GM19455 (cell line): ENCODE measurements at regions not wholly inside any gene's neighbourhood (a gene's known extent, or its start where the extent isn't known, plus 50 kb on each side); places are given as distances from the start of the nearest gene placed in this dataset.
A peak's percentile ranks its signal among the peaks of the same experiment; 100 is the strongest.

ENCODE experiments used
- ATAC-seq: cut with Tn5 transposase; IDR thresholded peaks from one replicate; pipeline ENCODE4 v1.9.1; 2021; ENCODE audit not compliant: unreplicated experiment

DNA sequence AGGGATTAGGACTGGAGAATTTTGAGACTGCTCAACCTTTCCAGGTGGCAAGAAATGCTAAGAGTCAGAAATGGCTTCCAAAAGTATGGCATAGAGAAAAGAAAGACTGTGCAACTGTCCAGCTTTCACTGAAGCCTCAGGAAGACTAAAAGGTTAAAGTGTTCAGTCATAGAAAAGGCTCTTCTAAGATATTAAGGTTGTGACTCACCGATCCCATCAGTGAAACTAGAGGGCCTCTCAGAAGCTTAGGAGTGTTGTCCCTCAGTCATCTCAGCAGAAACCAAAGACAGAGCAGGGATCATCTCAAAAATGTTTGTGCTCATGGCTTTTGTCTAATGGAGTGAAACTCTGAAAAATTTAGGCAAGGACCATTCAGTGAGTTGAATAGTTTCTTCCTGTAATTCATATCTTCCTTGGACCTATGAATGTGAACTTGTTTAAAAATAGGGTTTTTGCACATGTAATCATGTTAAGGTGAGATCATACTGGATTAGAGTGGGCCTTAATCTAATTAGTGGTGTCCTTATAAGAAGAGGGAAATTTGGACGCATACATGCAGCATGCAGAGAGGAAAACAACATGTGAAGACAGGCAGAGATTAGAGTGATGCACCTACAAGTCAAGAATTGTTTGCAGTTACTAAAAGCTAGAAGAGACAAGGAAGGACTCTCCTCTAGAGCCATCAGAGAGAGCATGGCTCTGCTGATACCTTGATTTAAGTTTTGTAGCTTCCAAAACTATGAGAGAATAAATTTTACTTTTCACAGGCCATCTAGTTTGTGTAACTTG lies 71.3 kb downstream of the RPE65 start:
- no peak for ATAC-seq

DNA sequence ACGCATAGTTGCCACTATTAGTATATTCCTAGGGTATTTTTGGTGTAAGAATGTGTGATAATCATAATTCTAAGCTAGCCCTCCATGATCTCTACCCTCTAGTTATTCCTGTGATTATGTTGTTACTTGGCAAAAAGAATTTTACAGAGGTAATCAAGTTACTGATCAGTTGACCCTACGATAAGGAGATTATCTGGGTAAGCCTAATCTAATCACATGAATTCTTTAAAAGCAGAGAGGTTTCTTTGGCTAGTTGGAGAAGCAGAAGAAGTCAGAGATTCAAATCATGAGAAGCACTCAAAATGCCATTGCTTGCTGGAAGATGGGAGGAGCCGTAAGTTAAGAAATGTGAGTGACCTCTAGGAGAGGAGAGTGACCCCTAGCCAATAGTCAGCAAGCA lies 72.7 kb downstream of the RPE65 start:
- no peak for ATAC-seq

DNA sequence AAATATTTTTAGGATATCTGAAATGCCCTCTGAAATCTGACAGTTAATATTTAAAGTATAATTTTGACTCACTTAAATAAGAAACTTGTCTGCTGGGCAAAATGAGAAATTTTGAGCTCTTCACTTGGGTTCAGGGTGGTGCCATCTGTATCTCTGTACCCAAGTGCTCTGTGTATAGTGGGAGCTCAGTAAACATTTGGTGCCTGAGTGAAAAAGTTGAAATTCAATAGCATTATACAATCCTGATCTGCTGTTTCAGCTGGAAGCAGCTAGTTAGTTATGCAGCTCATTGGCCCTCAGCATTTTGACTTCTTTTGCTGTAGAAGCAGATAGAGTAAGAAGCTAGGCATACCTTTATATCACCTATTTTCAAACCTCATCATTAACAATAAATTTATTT lies 73.3 kb downstream of the RPE65 start:
- ATAC-seq, result no peak

DNA sequence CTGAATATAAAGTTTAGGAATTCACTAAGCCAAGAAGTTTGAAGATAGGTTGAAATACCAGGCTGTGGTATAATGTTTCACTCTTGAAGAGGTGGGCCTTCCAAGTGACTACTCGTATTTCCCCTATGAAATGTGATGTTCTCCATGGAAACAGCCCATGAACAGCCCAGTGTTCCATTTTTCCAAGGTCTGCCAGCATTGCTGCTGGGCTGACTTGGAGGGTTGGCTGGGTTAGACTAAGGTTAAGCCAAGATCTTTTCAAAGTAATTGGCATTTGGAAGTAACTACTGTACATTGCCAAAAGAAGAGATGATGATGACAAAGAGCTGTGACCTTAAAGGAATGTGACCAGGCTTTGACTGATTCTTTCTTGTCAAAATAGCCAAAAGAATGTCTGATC lies 73.8 kb downstream of the RPE65 start:
- ATAC-seq, result no peak

DNA sequence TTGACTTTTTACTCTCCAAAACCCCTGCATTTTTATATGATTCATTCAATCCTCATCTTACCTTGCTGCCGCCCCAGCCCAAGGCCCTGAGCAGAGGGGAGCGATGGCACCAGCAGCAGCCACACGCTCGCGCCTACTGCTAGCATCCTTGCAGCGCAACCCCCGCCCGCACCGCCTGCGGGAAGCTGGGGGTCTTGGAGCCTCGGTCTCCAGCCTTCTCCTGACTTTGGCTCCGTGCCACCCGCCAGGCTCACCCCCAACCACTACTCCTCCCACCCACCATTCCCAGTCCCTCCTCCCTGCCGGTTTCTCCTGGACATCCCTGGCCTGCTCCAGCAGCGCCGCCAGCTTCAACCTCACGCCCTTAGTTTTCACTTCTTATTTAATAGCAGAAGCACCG lies 76.6 kb downstream of the RPE65 start:
- ATAC-seq, result no peak

DNA sequence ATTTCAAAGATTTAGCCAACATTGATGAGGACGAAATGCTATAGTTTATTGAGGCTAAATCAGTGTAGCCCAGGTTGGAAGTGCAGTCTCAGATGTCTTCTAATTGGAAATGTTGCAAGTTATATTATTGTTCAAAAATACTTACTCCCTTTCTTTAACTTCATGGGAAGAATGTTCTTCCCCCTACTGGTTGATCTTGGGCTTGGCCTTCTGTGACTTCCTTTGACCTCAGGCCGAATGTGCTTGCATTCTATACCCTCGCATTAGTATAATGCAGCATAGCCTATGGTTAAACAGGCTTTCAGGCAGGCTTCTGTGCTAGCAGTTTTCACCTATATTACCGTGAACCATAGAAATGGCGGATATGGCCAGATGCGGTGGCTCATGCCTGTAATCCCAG lies 77.3 kb downstream of the RPE65 start:
- no peak for ATAC-seq

DNA sequence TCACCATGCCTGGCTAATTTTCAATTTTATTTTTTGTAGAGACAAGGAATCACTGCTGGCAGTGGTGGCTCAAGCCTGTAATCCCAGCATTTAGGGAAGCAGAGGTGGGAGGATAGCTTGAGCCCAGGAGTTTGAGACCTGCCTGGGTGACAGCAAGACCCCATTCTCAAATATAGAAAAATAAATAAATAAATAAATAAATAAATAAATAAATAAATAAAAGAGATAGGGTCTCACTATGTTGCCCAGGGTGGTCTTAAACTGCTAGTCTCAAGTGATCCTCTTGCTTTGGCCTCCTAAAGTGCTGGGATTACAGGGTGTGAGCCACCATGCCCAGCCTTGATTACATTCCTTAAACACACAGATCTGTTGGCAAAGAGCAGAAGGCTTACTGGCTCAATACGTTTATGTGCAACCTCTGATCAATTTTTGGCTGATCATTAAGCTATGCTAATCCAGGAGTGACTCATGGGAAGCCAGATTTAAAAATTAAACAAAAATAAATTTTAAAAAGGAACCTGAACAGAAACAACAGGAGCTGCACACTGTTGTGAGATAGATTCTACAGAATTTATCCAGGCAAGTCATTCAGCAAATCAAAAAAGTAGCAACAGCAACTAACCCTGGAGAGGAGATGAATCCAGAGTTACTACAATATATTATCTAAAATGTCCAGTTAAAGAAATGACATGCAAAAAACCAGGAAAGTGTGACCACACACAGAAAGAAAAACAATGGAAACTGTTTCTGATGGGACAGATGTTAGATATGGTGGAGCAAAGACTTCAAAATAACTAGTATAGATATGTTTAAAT lies 79.4 kb downstream of the RPE65 start:
- no peak for ATAC-seq

DNA sequence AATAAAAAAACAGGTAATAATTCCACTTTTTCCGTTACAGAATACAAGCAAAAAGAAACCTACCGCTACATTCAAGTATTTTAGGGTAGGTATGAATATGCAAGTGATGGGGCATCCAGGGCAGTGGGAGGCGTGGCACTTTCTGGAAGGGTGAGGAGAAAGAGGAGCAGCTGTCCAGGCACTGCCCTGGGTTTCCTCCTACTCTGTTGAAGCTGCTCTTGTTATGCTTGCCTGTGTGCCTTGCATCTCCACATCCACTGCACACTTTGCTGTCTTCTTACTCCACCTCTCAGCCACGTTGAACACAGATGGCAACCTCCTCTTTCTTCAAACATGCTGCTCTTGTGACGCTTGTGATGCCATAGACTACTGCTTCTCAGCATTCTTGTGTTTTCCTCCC lies 83.2 kb downstream of the RPE65 start:
- no peak for ATAC-seq

DNA sequence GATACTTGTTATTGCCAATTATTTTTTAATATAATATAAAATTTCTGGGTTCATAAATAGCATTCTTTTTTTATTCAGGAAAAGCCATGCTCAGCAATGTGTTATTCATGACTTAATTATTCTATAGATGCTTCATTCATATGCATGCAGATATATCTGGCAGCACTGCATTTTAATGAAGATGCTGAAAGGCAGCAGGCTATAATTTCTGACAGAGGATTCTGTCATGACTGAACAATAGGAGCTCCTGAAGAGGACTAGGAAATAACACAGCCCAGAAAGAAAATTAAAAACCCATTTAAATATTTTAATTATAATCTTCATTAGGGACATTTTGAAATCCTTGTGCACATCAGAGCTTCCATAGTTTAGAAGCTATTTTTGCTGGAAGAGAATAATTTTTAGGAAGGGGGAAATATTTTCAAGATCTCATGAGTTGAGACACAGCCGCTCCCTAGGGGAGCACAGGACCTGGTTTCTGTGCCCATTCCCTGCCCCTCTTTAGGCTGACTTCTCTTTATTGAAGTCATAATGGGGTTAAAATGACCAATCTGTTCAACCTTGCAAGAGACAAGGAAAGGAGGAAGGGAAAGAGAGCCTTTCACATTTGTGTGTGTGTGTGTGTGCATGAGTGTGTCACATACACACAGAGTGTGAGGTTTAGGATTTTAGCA lies 83.9 kb downstream of the RPE65 start:
- ATAC-seq, result no peak

DNA sequence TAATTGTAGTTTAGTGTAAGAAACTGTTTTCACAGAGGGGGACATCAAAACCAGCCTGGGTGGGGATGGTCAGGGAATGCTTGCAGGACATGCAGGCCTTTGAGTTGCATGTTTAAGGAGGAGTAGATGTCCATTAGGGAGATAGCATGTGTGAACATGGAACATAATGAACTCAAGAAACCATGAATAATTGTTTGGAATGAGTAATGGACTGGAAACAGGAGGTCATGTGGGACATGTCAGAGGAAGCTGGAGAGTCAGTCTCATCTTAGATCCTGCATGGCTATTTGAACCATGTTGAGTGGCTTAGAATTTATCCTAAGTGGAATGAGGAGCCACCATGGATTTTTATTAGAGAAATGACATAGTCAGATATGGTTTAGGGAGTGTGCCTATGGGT lies 86.4 kb downstream of the RPE65 start:
- ATAC-seq, result no peak

DNA sequence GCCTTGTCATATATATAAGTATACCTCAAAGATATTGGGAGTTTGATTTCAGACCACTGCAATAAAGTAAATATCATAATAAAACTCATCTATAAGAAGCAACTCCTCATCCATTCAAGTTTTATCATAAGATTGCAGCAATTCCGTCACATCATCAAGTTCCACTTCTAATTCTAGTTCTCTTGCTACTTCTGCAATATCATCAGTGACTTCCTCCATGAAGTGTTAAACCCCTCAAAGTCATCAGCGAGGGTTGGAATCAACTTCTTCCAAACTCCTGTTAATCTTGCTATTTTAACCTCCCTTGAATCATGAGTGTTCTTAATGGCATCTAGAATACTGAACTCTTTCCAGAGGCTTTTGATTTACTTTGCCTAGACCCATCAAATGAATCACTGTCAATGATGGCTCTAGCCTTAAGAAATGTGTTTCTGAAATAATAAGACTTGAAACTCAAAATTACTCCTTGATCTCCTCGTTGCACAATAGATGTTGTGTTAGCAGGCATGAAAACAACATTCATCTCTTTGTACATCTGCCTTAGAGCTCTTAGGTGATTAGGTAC lies 88.3 kb downstream of the RPE65 start:
- ATAC-seq, result no peak

DNA sequence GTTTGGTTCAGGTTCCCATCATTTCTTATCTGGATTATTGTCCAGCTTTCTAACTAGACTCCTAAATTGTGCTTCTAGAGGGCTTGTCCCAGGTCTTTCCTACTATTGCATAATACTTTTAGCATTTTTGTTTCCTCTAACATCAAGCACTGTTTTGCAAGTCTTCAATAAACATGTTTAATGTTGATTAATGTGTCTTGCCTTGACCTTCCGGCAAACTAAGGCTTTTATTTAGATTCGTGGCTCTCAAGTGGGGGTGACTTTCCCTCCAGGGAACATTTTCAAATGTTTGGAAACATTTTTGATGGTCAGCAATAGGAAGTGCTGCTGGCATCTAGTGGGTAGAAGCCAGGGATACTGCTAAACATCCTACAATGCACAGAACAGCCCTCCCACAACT lies 90.7 kb downstream of the RPE65 start:
- ATAC-seq, result no peak

DNA sequence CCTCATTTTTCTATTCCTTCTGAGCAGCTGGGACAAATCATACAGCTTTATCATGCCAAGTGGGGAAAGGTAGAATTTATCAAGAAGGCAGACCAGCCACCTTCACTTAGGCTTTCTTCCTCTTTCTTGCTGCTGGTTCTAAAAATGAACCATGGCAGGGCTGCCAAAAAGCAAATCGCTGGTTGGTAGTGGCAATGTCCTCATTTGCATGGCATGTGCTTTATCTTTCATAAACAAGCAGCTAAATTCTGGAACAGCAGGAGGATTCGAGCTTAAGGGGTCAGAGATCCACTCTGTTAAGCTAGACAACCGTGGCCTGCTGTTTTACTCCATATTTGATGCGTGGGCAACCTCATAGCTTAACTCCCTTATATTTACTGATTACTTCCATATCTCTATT lies 91.3 kb downstream of the RPE65 start:
- no peak for ATAC-seq

DNA sequence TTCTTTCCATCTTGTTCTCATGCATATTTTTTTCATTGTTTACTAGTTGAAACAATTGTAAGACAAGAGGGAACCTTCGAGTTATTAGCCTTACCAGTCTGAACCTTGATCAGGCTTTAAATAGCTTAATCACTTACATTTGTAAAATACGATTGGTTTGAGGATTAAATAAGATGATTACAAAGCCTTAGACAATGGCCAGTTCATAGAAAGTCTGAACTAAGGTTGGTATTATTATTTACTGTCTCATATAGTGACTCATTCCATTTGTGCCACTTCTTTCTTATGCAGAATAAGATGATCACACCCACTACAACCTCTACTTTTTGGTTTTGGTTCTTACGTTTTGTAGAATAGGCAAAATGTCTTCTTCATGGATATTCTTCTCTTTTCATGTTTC lies 94.1 kb downstream of the RPE65 start:
- ATAC-seq, result no peak

DNA sequence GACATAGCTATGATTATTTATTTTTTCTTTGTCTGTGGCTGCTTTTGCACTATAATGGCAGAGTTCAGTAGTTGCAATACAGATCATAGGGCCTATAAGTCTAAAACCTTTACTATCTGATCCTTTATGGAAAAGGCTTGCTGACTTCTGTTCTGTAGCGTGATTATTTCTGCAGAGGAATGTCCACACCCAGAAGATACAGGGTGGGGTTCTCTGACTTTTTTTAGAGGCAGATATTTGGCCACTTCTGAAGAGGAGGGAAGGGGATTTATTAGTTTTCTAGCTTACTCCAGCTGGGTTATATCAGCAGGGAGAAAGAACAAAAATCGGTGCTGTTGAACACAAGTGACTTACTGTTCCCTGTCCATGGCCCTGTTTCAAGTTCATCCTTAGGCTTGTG lies 97.6 kb downstream of the RPE65 start:
- ATAC-seq, result no peak

DNA sequence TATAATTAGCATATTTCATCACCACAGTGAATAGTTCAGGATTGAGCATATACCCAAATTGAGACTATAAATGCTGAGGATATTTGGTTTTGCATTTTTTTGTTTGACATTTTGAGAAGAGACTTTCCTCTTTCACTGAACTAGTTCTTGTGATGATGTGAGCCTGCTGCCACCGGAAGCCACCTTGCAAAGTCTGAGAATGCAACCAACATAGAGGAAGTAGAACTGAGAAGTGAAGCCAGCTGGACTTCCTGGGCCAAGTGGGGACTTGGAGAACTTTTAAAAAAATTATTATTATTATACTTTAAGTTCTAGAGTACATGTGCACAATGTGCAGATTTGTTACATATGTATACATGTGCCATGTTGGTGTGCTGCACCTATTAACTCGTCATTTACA lies 102.3 kb downstream of the RPE65 start:
- ATAC-seq, result peak; percentile 90

DNA sequence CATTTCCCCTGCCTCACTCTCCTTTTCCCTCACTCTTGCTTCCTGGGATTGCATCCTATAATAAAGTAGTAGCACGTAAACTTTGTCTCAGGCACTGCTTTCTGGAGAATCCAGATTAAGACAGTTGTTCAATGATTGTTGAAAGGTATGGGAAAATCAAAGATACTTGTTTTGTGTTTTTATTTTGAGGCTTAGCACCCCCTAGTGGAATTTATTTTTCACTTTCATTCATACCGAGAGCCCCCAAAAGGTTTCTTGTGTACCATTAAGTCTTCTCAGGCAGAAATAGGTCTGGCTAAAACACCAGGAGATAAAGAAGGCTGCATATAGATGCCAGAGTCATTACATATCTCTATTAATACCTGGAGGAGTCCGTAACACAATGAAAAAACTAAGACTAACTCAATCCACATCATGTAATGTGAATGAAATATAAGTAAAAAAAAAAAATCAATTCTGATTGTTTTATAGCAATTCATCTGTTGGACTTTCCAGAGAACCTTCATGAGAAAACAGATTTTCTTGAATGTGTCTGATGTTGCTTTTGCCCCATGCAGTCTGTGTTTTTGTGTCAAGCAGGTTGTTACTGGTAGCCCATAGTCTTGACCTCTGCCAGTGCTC lies 103.5 kb downstream of the RPE65 start:
- ATAC-seq, result no peak

DNA sequence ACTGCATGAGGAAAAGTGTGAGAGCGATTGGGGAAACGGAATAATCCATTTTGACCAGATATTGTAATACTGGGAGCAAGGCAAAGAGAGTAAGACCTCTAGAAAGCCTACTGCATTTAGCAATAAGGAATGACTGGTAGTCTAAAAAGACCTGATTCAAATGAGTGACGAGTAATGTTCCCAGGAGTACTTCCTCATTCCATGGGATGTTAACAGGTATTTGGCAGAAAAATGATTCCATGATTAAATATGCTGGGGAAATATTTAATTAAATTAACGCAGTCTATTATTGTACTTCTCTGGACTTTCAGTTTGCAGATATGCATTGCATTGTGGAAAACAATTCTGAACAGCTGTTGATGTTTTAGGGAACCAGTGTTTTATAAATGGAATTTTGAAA lies 105.5 kb downstream of the RPE65 start:
- ATAC-seq, result no peak

DNA sequence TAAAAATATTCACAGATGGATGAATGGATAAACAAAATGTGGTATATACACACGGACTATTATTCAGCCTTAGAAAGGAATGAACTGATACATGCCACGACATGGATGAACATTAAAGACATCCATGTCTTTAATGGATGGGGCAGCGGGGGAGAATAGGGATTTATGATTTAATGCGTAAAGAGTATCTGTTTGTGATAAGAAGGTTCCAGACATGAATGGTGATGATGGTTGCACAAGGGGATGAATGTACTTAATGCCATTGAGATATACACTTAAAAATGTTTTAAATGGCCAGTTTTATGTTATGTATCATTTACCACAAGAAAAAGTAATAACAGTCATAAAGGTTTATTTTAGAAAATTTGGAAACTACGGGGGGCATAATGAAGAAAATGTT lies 108.6 kb upstream of the WLS start:
- ATAC-seq, result no peak

DNA sequence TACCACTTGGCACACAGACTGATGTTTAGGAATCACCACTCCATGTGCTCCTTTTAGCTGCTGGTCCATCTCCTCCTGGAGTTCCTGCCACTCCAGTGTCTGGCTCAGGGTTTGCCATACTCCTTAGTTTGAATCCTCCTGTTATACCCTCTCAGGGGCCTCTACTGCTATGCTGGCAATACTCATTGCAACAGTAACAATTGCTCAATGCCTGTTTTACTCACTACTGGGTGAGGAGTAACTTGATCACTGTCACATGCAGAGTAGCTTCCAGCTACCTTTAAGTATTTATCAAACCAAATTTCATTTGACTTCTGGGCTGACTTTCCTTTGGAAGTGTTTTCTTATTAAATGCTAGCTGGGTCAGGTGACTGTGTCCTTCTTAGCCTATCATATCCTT lies 107.2 kb upstream of the WLS start:
- no peak for ATAC-seq

DNA sequence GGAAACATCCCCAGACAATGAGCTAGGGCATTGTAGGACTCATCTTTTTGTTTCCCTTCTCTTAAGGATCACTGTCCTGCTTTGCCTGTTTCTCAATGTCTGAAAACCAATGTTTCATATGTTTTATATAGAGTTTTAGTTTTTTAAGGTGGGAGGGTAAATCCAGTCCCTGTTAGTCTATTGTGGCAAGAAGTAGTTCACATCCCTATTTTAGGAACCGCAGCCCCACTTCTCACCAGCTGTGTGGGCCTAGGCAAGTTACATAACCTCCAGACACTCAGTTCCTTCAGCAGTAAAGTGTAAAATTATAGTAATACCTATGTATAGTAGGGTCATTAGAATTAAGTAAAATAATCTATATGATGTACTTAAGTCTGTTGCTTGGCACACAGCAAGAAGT lies 105.8 kb upstream of the WLS start:
- no peak for ATAC-seq
